Esophagus muscularis mucosa (tissue), 4 donors: ENCODE measurements at regions not wholly inside any gene's neighbourhood (a gene's known extent, or its start where the extent isn't known, plus 50 kb on each side); places are given as distances from the start of the nearest gene placed in this dataset.

Experiments used
- DNase-seq: peaks from one replicate; pipeline ENCODE4 v3.0.0-alpha.2; 2017; ENCODE audit errors: extremely low spot score
- H3K27ac ChIP-seq, 4 donors: fragments of 200-600 bp; sonication (generic); replicated peaks in 1 of 4; 1 replicate in 3 of 4; 2 replicates in 1 of 4; pipeline ENCODE4 v1.5.1; 2016 to 2019; ENCODE audit warnings: mild to moderate bottlenecking in 1 of 4
- H3K27me3 ChIP-seq, 4 donors: fragments of 200-600 bp; sonication (generic); one replicate each; pipeline versions ENCODE4 v1.5.1 to v1.6.0; 2016 to 2019
- H3K36me3 ChIP-seq, 4 donors: fragments of 200-600 bp; sonication (generic); one replicate each; pipeline ENCODE4 v1.5.1; 2016 to 2019
- H3K4me1 ChIP-seq, 4 donors: fragments of 200-600 bp; sonication (generic); one replicate each; pipeline ENCODE4 v1.5.1; 2016 to 2019
- H3K4me3 ChIP-seq, 4 donors: fragments of 200-600 bp; sonication (generic); 1 replicate in 2 of 4; 2 replicates in 2 of 4; pipeline ENCODE4 v1.5.1; 2016 to 2019; ENCODE audit warnings: mild to moderate bottlenecking in 4 of 4, moderate library complexity in 1 of 4
- H3K9me3 ChIP-seq, 4 donors: fragments of 200-600 bp; sonication (generic); 1 replicate in 3 of 4; 2 replicates in 1 of 4; pipeline ENCODE4 v1.5.1; 2016 to 2019
- CTCF ChIP-seq, 3 experiments: fragments of 200-600 bp in 2 of 3; fragments of 450-650 bp in 1 of 3; sonication (generic) in 2 of 3; IDR thresholded peaks; one replicate each; pipeline ENCODE4 v1.5.1; 2017 to 2019; ENCODE audit warnings: antibody characterized with exemption in 3 of 3, mild to moderate bottlenecking in 2 of 3, moderate library complexity in 1 of 3
- EP300 ChIP-seq: sonication (generic); formaldehyde crosslinking; IDR thresholded peaks from one replicate; pipeline ENCODE4 v1.6.1; 2017; ENCODE audit warnings: antibody characterized with exemption
- POLR2A ChIP-seq: fragments of 450-650 bp; IDR thresholded peaks from one replicate; pipeline ENCODE4 v1.6.1; 2017; ENCODE audit warnings: antibody characterized with exemption, moderate library complexity, mild to moderate bottlenecking, low read depth
- POLR2AphosphoS5 ChIP-seq, 2 donors: sonication (generic); formaldehyde crosslinking; IDR thresholded peaks; one replicate each; pipeline ENCODE4 v1.6.1; 2017; ENCODE audit warnings: antibody characterized with exemption in 2 of 2
- WGBS: methylation state at CpG from one replicate; pipeline ENCODE4 v1.1.5; 2018; 5-methylcytosine and 5-hydroxymethylcytosine counted together
- intact Hi-C: fragments of 100-400 bp; cut with DNase I; formaldehyde crosslinking; loops from one replicate; pipeline ENCODE4 v1.15.1; 2023

GRCh38 chr1:238648296-238648695, 738.1 kb upstream of the CHRM3 start:
- intact Hi-C loops, result no loop called here
- H3K27me3 ChIP-seq, result no peaks in the 10 kb centered on the region
- peaks cover 0 to 5% (median 1%) of the 10 kb centered on the region in 4 donors for H3K9me3 ChIP-seq
- no peaks in the 10 kb centered on the region for H3K36me3 ChIP-seq
- TF ChIP-seq EP300, result no peak
- TF ChIP-seq CTCF (IDR thresholded peaks at IDR 0.05), result no peak
- TF ChIP-seq POLR2A, result no peak
- TF ChIP-seq POLR2AphosphoS5 (IDR thresholded peaks at IDR 0.05), result no peak
- DNase-seq, result no peak
- no peak overlapping the region for H3K4me3 ChIP-seq
- 50% methylated on average over 1 of the region's 1 CpG for WGBS
- peaks cover 0 to 7% (median 4%) of the 10 kb centered on the region in 4 donors for H3K4me1 ChIP-seq
- H3K27ac ChIP-seq, result no peak overlapping the region

GRCh38 chr1:238647877-238648276, 738.5 kb upstream of the CHRM3 start:
- H3K36me3 ChIP-seq, result no peaks in the 10 kb centered on the region
- 24% methylated on average over 3 of the region's 3 CpGs for whole genome bisulfite sequencing
- no peak overlapping the region for H3K4me3 ChIP-seq
- intact Hi-C loops, result no loop called here
- peaks cover 0 to 7% (median 4%) of the 10 kb centered on the region in 4 donors for H3K4me1 ChIP-seq
- no peaks in the 10 kb centered on the region for H3K27me3 ChIP-seq
- DNase-seq, result no peak
- no peak for TF ChIP-seq CTCF (IDR thresholded peaks at IDR 0.05)
- TF ChIP-seq POLR2A, result no peak
- TF ChIP-seq POLR2AphosphoS5 (IDR thresholded peaks at IDR 0.05), result no peak
- TF ChIP-seq EP300, result no peak
- no peak overlapping the region for H3K27ac ChIP-seq
- peaks cover 0 to 5% (median 1%) of the 10 kb centered on the region in 4 donors for H3K9me3 ChIP-seq

- intact Hi-C loops, result no loop called here
- no peak overlapping the region for H3K4me3 ChIP-seq
Measured at GRCh38 chr1:238642231-238642630, 744.1 kb upstream of the CHRM3 start.

GRCh38 chr1:238639861-238640260, 746.5 kb upstream of the CHRM3 start:
- peaks cover 0 to 3% (median 0%) of the 10 kb centered on the region in 4 donors for H3K4me1 ChIP-seq
- H3K36me3 ChIP-seq, result no peaks in the 10 kb centered on the region
- intact Hi-C loops, result no loop called here
- H3K27ac ChIP-seq, result no peak overlapping the region
- TF ChIP-seq CTCF (IDR thresholded peaks at IDR 0.05), result no peak
- TF ChIP-seq POLR2A, result no peak
- no peak for TF ChIP-seq POLR2AphosphoS5 (IDR thresholded peaks at IDR 0.05)
- no peak for TF ChIP-seq EP300
- H3K27me3 ChIP-seq, result no peaks in the 10 kb centered on the region
- H3K4me3 ChIP-seq, result no peak overlapping the region
- DNase-seq, result no peak
- no peaks in the 10 kb centered on the region for H3K9me3 ChIP-seq

More at GRCh38 chr1:238642231-238642630, 744.1 kb upstream of the CHRM3 start:
- Histone ChIP-seq H3K36me3 (no peaks in the 10 kb centered on the region), H3K27me3 (no peaks in the 10 kb centered on the region), H3K27ac (no peak overlapping the region), H3K4me1 (peaks cover 0 to 3% (median 0%) of the 10 kb centered on the region in 4 donors), H3K9me3 (no peaks in the 10 kb centered on the region)
- 69% methylated on average over 4 of the region's 4 CpGs for WGBS
- no peak for DNase-seq
- TF ChIP-seq CTCF (IDR thresholded peaks at IDR 0.05) (no peak), EP300 (no peak), POLR2AphosphoS5 (IDR thresholded peaks at IDR 0.05) (no peak), POLR2A (no peak)

- no peak overlapping the region for H3K4me3 ChIP-seq
- TF ChIP-seq POLR2A (no peak), EP300 (no peak), CTCF (IDR thresholded peaks at IDR 0.05) (no peak), POLR2AphosphoS5 (IDR thresholded peaks at IDR 0.05) (no peak)
- DNase-seq, result no peak
- H3K27me3 ChIP-seq, result no peaks in the 10 kb centered on the region
- intact Hi-C loops, result no loop called here
- H3K36me3 ChIP-seq, result no peaks in the 10 kb centered on the region
- no peaks in the 10 kb centered on the region for H3K9me3 ChIP-seq
- no peak overlapping the region for H3K27ac ChIP-seq
- 70% methylated on average over 2 of the region's 2 CpGs for WGBS
- H3K4me1 ChIP-seq, result no peaks in the 10 kb centered on the region
Measured at GRCh38 chr1:238628110-238628509, 737.4 kb upstream of the ZP4 start.
